Gastroesophageal sphincter (tissue), 4 donors: ENCODE measurements at regions not wholly inside any gene's neighbourhood (a gene's known extent, or its start where the extent isn't known, plus 50 kb on each side); places are given as distances from the start of the nearest gene placed in this dataset.

Source experiments
- ATAC-seq: fragments of 150-250 bp; one replicate; pipeline ENCODE4 v1.9.1; 2016; ENCODE audit warnings: mild to moderate bottlenecking, moderate library complexity
- H3K27ac ChIP-seq, 4 donors: fragments of 200-600 bp; sonication (generic) in 3 of 4; 1 replicate in 3 of 4; 2 replicates in 1 of 4; pipeline ENCODE4 v1.5.1; 2016 to 2019
- H3K27me3 ChIP-seq: fragments of 200-600 bp; sonication (generic); one replicate; pipeline ENCODE4 v1.5.1; 2019
- H3K36me3 ChIP-seq, 2 donors: fragments of 200-600 bp; sonication (generic); one replicate each; pipeline ENCODE4 v1.5.1; 2019; ENCODE audit warnings: control low read depth in 1 of 2
- H3K4me1 ChIP-seq, 3 donors: fragments of 200-600 bp; sonication (generic); 1 replicate in 2 of 3; 2 replicates in 1 of 3; pipeline ENCODE4 v1.5.1; 2016 to 2019; ENCODE audit warnings: control low read depth in 2 of 3
- H3K4me3 ChIP-seq, 2 donors: fragments of 200-600 bp; sonication (generic); one replicate each; pipeline ENCODE4 v1.5.1; 2019; ENCODE audit warnings: mild to moderate bottlenecking in 1 of 2, moderate library complexity in 1 of 2
- H3K9me3 ChIP-seq, 3 donors: fragments of 200-600 bp; sonication (generic); one replicate each; pipeline ENCODE4 v1.5.1; 2017 to 2019; ENCODE audit warnings: control low read depth in 2 of 3
- CTCF ChIP-seq, 4 experiments: fragments of 200-600 bp in 2 of 4; fragments of 450-650 bp in 2 of 4; sonication (generic) in 1 of 4; IDR thresholded peaks; one replicate each; pipeline ENCODE4 v1.5.1; 2017 to 2019; ENCODE audit warnings: antibody characterized with exemption in 4 of 4, mild to moderate bottlenecking in 2 of 4, moderate library complexity in 2 of 4
- EP300 ChIP-seq: sonication (generic); formaldehyde crosslinking; IDR thresholded peaks from one replicate; pipeline ENCODE4 v1.6.1; 2017; ENCODE audit warnings: antibody characterized with exemption, mild to moderate bottlenecking
- POLR2A ChIP-seq, 2 donors: fragments of 450-650 bp; IDR thresholded peaks; one replicate each; pipeline ENCODE4 v1.6.1; 2017; ENCODE audit warnings: antibody characterized with exemption in 2 of 2, mild to moderate bottlenecking in 2 of 2, moderate library complexity in 1 of 2
- POLR2AphosphoS5 ChIP-seq: sonication (generic); formaldehyde crosslinking; IDR thresholded peaks from one replicate; pipeline ENCODE4 v1.6.1; 2017; ENCODE audit warnings: antibody characterized with exemption
- WGBS, 2 donors: methylation state at CpG; one replicate each; pipeline ENCODE4 v1.1.5; 2018; ENCODE audit warnings: low coverage in 1 of 2; 5-methylcytosine and 5-hydroxymethylcytosine counted together

GRCh38 chr18:78133729-78134128, 845.9 kb upstream of the SALL3 start:
- Histone ChIP-seq H3K36me3 (no peaks in the 10 kb centered on the region), H3K27ac (no peak overlapping the region), H3K4me3 (no peak overlapping the region), H3K27me3 (peaks cover 28% of the 10 kb centered on the region), H3K4me1 (no peaks in the 10 kb centered on the region), H3K9me3 (no peaks in the 10 kb centered on the region)
- ATAC-seq, result no peak
- TF ChIP-seq POLR2A (IDR thresholded peaks at IDR 0.05), result no peak
- no peak for TF ChIP-seq POLR2AphosphoS5
- no peak for TF ChIP-seq CTCF (IDR thresholded peaks at IDR 0.05)
- TF ChIP-seq EP300, result no peak
- 75 to 88% methylated on average over 5 to 7 of the region's 7 CpGs for WGBS, 2 donors

- Histone ChIP-seq H3K27me3 (peaks cover 12% of the 10 kb centered on the region), H3K36me3 (no peaks in the 10 kb centered on the region), H3K4me3 (no peak overlapping the region), H3K27ac (no peak overlapping the region), H3K4me1 (no peaks in the 10 kb centered on the region), H3K9me3 (no peaks in the 10 kb centered on the region)
- WGBS, 2 donors, result 58 to 77% methylated on average over 2 to 6 of the region's 6 CpGs
- no peak for ATAC-seq
- TF ChIP-seq POLR2A (IDR thresholded peaks at IDR 0.05) (no peak), EP300 (no peak), CTCF (IDR thresholded peaks at IDR 0.05) (no peak), POLR2AphosphoS5 (no peak)
These were observed 842.6 kb upstream of the SALL3 start for GRCh38 chr18:78136986-78137385.

GRCh38 chr18:78138983-78139496, 840.6 kb upstream of the SALL3 start:
- Histone ChIP-seq H3K4me3 (no peak overlapping the region), H3K9me3 (no peaks in the 10 kb centered on the region), H3K4me1 (no peaks in the 10 kb centered on the region), H3K27ac (no peak overlapping the region), H3K36me3 (no peaks in the 10 kb centered on the region), H3K27me3 (peaks cover 12% of the 10 kb centered on the region)
- TF ChIP-seq POLR2AphosphoS5 (no peak), POLR2A (IDR thresholded peaks at IDR 0.05) (no peak), CTCF (IDR thresholded peaks at IDR 0.05) (no peak), EP300 (no peak)
- ATAC-seq, result no peak
- WGBS, 2 donors, result 34 to 56% methylated on average over 7 of the region's 11 CpGs

- peaks cover 18% of the 10 kb centered on the region for H3K27me3 ChIP-seq
- no peak for ATAC-seq
- H3K4me3 ChIP-seq, result no peak overlapping the region
- 95% methylated on average over 3 to 8 of the region's 9 CpGs for WGBS, 2 donors
- TF ChIP-seq POLR2AphosphoS5 (no peak), EP300 (no peak), POLR2A (IDR thresholded peaks at IDR 0.05) (no peak), CTCF (IDR thresholded peaks at IDR 0.05) (no peak)
- no peaks in the 10 kb centered on the region for H3K9me3 ChIP-seq
- H3K36me3 ChIP-seq, result no peaks in the 10 kb centered on the region
- no peak overlapping the region for H3K27ac ChIP-seq
- no peaks in the 10 kb centered on the region for H3K4me1 ChIP-seq
These were observed 839.3 kb upstream of the SALL3 start for GRCh38 chr18:78140294-78140693.

- H3K27ac ChIP-seq, result no peak overlapping the region
- WGBS, 2 donors, result 46 to 58% methylated on average over 5 to 9 of the region's 11 CpGs
These were observed 834.9 kb upstream of the SALL3 start for GRCh38 chr18:78144669-78145068.

More at GRCh38 chr18:78144669-78145068, 834.9 kb upstream of the SALL3 start:
- H3K4me3 ChIP-seq, result no peak overlapping the region
- H3K27me3 ChIP-seq, result peaks cover 16% of the 10 kb centered on the region
- ATAC-seq, result no peak
- no peaks in the 10 kb centered on the region for H3K4me1 ChIP-seq
- H3K9me3 ChIP-seq, result peaks cover 0 to 10% (median 0%) of the 10 kb centered on the region in 3 donors
- TF ChIP-seq POLR2AphosphoS5 (no peak), POLR2A (IDR thresholded peaks at IDR 0.05) (no peak), EP300 (no peak), CTCF (IDR thresholded peaks at IDR 0.05) (no peak)
- H3K36me3 ChIP-seq, result no peaks in the 10 kb centered on the region
